Coronary artery (tissue), 2 donors: ENCODE measurements at regions not wholly inside any gene's neighbourhood (a gene's known extent, or its start where the extent isn't known, plus 50 kb on each side); places are given as distances from the start of the nearest gene placed in this dataset.

Experiments
- DNase-seq: peaks from one replicate; pipeline ENCODE4 v3.0.0-alpha.2; 2017; ENCODE audit warnings: low spot score
- H3K27ac ChIP-seq, 2 donors: fragments of 200-600 bp; sonication (generic); one replicate each; pipeline ENCODE4 v1.5.1; 2016 to 2019
- H3K4me3 ChIP-seq: fragments of 200-600 bp; sonication (generic); 2 replicates; pipeline ENCODE4 v1.5.1; 2016; ENCODE audit warnings: mild to moderate bottlenecking, moderate library complexity
- TF ChIP-seq, protein P1 (sequence below): fragments of 200-600 bp; sonication (generic); IDR thresholded peaks from one replicate; pipeline ENCODE4 v1.5.1; 2019; ENCODE audit warnings: antibody characterized with exemption

DNA sequence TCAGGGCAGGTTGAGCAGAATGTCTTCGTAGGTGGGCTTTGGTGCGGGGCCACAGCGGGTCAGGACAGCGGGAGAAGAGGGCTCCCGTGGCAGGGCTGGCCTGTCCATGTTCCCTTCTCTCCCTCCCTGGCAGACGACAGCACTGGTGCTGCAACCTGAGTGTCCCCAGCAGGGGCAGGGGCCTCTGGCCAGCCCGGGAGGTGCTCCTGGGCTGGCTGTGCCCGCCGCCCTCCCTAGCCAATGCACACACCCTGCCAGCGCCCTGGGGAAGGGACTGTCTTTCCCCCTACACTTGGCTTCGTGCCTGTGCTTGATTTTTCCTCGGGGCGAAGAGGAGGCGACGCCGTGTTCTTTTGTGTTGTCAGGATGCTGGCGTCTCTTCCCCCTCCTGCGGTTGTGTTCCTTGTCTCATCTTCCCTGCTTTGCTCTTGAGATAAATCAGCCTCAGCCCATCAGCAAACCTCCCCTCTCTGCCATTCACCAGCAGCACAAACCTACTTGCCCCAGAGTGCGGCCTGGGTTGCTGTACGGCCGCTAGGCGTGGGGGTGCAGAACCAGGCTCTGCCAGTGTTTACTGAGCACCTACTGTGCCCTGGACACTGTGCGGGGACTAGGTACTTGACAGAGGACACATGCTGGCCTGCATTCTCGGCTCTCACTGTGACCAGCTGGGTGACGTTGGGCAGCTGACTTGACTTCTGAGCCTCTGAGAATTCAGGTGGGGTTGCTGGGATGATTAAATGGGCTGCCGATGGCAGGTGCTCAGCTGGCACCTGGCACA lies 237.3 kb upstream of the CIBAR2 start:
- H3K4me3 ChIP-seq = no peak overlapping the region
- TF ChIP-seq, protein P1, sequence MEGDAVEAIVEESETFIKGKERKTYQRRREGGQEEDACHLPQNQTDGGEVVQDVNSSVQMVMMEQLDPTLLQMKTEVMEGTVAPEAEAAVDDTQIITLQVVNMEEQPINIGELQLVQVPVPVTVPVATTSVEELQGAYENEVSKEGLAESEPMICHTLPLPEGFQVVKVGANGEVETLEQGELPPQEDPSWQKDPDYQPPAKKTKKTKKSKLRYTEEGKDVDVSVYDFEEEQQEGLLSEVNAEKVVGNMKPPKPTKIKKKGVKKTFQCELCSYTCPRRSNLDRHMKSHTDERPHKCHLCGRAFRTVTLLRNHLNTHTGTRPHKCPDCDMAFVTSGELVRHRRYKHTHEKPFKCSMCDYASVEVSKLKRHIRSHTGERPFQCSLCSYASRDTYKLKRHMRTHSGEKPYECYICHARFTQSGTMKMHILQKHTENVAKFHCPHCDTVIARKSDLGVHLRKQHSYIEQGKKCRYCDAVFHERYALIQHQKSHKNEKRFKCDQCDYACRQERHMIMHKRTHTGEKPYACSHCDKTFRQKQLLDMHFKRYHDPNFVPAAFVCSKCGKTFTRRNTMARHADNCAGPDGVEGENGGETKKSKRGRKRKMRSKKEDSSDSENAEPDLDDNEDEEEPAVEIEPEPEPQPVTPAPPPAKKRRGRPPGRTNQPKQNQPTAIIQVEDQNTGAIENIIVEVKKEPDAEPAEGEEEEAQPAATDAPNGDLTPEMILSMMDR = no peak
- no peak for DNase-seq
- no peak overlapping the region for H3K27ac ChIP-seq

DNA sequence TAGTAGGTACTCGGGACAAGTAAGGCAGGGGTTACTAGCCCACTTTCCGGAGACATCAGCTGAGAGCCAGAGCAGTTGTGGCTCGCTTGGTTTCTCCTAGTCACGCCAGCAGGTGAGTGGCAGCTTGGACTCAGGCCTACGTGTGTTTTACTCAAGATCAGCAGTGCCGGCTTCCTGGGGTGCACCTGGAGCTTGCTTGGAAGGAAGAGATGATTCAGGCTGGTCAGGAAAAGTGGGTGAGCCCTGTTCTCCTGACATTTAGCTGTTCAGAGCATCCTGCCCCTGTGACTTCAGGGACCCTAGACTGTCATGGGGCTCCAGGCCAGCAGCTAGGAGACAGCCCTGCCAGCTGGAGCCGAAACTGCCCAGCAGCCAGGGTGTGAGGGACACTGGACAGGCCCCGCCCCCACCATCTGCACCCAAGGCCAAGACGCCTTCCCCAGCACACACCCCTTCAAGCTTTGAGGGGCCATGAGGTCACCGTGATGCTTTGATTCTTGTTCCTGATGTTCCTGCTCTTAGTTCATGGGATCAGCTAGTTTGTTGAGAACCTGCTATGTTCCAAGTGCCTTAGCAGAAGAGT lies 238.0 kb upstream of the CIBAR2 start:
- Histone ChIP-seq H3K4me3 (no peak overlapping the region), H3K27ac (peak overlapping the region in 1 of 2 donors; percentile 37)
- TF ChIP-seq, protein P1 = no peak
- no peak for DNase-seq

DNA sequence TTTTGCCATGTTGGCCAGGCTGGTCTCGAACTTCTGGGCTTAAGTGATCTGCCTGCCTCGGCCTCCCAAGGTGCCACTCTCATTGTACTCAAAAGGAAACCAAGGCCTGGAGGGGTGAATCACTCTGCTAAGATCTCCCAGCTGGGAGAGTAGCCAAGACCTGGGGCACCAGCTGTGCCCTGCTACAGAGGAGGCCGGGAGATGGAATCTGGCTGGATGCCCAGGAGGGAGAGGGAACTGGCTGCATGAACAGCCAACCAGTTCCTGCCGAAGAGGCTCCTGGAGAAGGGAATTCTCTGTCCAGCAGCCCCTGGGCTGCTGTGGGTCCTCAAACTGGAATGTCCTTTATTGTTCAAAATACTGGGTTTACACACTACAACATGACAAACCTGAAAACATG lies 238.7 kb upstream of the CIBAR2 start:
- TF ChIP-seq, protein P1 = no peak
- H3K27ac ChIP-seq = peak overlapping the region in 1 of 2 donors; percentile 37
- DNase-seq = peak; percentile 84
- H3K4me3 ChIP-seq = no peak overlapping the region

DNA sequence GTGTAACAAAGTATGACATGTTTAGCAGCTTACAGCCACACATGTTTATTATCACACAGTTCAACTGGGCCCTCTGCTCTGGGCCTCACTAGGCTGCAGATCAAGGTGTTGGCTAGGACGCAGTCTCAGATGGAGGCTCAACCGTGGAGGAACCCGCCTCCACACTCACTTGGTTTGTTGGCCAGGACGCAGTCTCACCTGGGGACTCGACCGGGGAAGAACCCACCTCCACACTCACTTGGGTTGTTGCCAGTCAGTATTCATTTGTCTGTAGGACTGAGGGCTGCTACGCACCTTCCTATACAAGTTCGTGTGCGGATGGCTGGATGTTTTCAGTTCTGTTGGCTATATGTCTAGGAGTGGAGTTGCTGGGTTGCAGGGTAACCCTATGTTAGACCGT lies 240.7 kb upstream of the CIBAR2 start:
- no peak for DNase-seq
- TF ChIP-seq, protein P1 = no peak
- Histone ChIP-seq H3K4me3 (no peak overlapping the region), H3K27ac (no peak overlapping the region)

DNA sequence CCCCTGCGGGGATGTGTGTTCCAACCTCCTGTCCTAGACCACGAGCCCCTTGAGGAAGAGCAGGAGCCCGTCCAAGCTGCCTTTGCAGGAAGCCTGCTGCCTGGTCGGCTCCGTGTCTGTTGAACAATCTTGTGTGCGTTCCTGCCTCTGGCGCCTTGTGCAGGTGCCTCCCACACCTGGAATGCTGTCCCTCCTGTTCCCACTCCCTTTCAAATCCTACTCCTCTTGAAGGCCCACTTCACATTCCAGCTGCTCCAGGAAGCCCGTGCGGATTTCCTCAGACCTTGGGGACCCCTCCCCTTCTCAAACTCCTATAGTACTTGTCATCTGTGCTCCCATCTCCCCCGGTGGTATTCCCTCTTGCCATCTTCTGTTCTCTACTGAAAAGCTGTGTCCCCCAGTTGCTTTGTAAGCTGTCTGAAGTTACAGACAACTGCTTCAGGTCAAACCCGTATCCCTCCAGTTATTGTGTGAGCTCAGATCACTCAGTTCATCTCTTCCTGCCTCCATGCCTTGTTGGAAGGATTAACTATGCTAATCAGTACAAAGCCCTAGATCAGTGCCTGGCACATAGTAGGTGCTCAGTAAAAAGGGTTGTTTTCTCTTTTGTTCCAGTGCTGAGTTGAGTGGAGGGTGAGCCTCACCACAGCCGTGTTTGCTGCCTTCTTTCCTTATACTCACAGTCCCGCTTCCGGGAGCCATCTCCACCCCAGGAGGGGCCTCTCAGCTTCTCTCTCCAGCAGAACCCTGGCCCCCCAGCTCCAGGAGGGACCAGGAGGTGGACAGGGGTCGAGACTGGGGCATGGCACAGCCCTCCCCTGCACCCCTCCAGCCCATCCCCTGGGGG lies 241.8 kb upstream of the CIBAR2 start:
- DNase-seq = no peak
- Histone ChIP-seq H3K4me3 (no peak overlapping the region), H3K27ac (no peak overlapping the region)
- TF ChIP-seq, protein P1 = no peak

DNA sequence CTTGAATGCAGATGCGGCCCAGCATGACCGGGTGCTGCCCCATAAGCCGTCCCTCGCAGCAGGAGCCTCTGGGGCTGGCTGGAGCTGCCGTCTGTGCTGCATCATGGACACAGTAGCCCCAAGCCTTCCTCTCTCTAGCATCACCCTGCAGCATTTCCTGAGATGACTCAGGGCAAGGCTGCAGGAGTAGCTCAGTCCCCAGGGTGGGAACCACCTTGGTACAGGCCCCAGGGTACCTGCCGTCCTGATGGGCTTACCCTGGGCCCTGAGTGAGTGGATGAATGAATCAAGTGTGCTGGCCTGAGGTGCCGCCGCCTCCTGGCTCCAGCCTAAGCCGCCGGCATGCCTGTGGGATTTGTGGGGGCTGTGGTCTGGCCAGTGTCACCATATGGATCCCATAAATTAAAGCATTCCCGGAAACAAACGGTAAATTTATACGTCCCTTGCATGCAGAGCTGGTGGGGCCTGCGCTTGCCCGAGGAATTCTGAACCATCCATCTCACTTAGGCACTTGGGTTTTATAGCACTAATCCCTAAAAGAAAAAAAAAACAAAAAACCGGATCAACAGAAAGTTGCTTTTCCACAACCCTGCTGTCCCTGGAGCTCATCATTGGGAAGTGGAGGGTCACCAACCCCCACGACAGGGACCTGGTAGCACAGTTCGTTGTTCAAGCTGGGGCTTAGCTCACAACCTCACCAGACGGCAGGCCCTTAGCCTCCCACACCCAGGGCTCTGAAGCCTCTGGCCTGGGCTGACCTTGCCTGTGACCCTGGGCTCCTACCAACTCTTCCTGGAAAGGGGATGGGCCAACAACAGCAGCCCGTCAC lies 242.6 kb upstream of the CIBAR2 start:
- no peak overlapping the region for H3K27ac ChIP-seq
- TF ChIP-seq, protein P1 = no peak
- H3K4me3 ChIP-seq = no peak overlapping the region
- DNase-seq = no peak
